AG08395 (cell line): ENCODE measurements at regions not wholly inside any gene's neighbourhood (a gene's known extent, or its start where the extent isn't known, plus 50 kb on each side); places are given as distances from the start of the nearest gene placed in this dataset.

ENCODE experiments used
- DNase-seq: peaks from one replicate; pipeline ENCODE4 v3.0.0; 2012; ENCODE audit warnings: mixed read lengths, low spot score

- no peak for DNase-seq
These were observed 128.4 kb upstream of the AP1S2 start for GRCh38 chrX:15983034-15983433.

GRCh38 chrX:15977644-15978043 lies 123.0 kb upstream of the AP1S2 start:
- no peak for DNase-seq

- no peak for DNase-seq
These were observed 121.8 kb upstream of the AP1S2 start for GRCh38 chrX:15976396-15976795.

- DNase-seq, result peak; percentile 11
These were observed 119.3 kb upstream of the AP1S2 start for GRCh38 chrX:15973946-15974345.

GRCh38 chrX:15973299-15973698 lies 118.7 kb upstream of the AP1S2 start:
- peak; percentile 51 for DNase-seq

- DNase-seq, result no peak
These were observed 117.1 kb upstream of the AP1S2 start for GRCh38 chrX:15971696-15972095.

- DNase-seq, result no peak
These were observed 109.2 kb upstream of the AP1S2 start for GRCh38 chrX:15963858-15964257.

- DNase-seq, result no peak
These were observed 105.6 kb upstream of the AP1S2 start for GRCh38 chrX:15960237-15960636.

GRCh38 chrX:15956681-15957080 lies 102.1 kb upstream of the AP1S2 start:
- no peak for DNase-seq

- DNase-seq, result no peak
These were observed 99.2 kb upstream of the AP1S2 start for GRCh38 chrX:15953801-15954200.

GRCh38 chrX:15952212-15952611 lies 97.6 kb upstream of the AP1S2 start:
- DNase-seq, result no peak

- no peak for DNase-seq
These were observed 93.7 kb upstream of the AP1S2 start for GRCh38 chrX:15948318-15948660.

GRCh38 chrX:15947648-15948317 lies 93.2 kb upstream of the AP1S2 start:
- DNase-seq, result peak; percentile 76

GRCh38 chrX:15946783-15947580 lies 92.4 kb upstream of the AP1S2 start:
- peak; percentile 82 for DNase-seq

GRCh38 chrX:15943391-15943790 lies 88.8 kb upstream of the AP1S2 start:
- DNase-seq, result no peak

- no peak for DNase-seq
These were observed 87.7 kb upstream of the AP1S2 start for GRCh38 chrX:15942307-15942706.

- DNase-seq, result no peak
These were observed 85.1 kb upstream of the AP1S2 start for GRCh38 chrX:15939737-15940136.

GRCh38 chrX:15938072-15938471 lies 83.5 kb upstream of the AP1S2 start:
- DNase-seq, result no peak

GRCh38 chrX:15931362-15931761 lies 76.7 kb upstream of the AP1S2 start:
- no peak for DNase-seq

- DNase-seq, result peak; percentile 53
These were observed 76.0 kb upstream of the AP1S2 start for GRCh38 chrX:15930585-15930984.

GRCh38 chrX:15929194-15929593 lies 74.6 kb upstream of the AP1S2 start:
- no peak for DNase-seq

- DNase-seq, result no peak
These were observed 72.0 kb upstream of the AP1S2 start for GRCh38 chrX:15926622-15927021.

- DNase-seq, result no peak
These were observed 63.4 kb upstream of the AP1S2 start for GRCh38 chrX:15918003-15918402.

GRCh38 chrX:15916704-15917084 lies 62.1 kb upstream of the AP1S2 start:
- no peak for DNase-seq
